Head of caudate nucleus (tissue), 42 donors: ENCODE measurements at regions not wholly inside any gene's neighbourhood (a gene's known extent, or its start where the extent isn't known, plus 50 kb on each side); places are given as distances from the start of the nearest gene placed in this dataset.
"Not testable (repeated sequence)": the region's sequence is repeated elsewhere in the genome, so short reads cannot be mapped to it uniquely, and the experiment has no call there.

Experiments used
- DNase-seq, 42 donors: peaks; one replicate each; pipeline versions ENCODE4 v3.0.0 to v3.0.0-alpha.2; 2020 to 2021; ENCODE audit warnings: mixed read lengths in 7 of 42
- intact Hi-C: fragments of 100-400 bp; cut with DNase I; formaldehyde crosslinking; loops from one replicate; pipeline ENCODE4 v1.15.0; 2022

DNA sequence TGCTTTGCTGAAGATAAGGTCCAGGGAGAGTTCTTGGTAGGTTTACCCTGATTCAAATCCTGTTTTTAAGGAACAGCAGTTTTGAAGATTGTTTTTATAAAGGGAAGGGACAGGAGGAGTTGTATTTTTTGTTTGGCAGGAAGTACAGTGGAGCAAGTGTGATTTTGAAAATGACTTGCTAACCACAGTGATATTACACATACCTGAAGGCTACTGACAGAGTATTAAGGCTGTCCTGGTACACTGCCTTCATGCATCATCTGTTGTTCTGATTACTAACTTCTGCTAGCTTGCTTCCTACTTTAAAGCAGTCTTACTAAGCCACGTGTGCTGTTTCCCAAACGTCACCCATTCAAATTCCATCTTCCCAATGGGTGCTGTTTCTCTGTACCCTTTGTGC is 559.5 kb upstream of the SGCD start:
- intact Hi-C loops: no loop called here
- no peak for DNase-seq

DNA sequence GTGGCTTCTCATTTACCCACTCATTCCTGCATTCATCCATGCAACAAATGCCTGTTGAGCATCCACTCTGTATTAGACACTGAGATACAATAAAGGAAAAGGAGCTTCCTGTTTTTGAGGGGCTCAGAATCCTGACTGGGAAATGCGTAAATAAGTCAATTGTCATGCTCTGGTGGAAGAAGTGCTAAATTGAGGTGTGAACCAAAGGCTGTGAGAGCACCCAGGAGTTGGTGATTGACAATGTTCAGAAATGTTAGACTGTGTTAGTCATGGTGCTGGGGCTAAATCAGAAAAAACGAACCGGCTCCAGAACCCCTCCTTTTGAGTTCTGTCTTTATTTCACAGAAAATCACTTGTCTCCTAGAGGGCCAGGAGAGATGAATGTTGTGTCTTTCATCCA is 558.6 kb upstream of the SGCD start:
- intact Hi-C loops: no loop called here
- no peak for DNase-seq

DNA sequence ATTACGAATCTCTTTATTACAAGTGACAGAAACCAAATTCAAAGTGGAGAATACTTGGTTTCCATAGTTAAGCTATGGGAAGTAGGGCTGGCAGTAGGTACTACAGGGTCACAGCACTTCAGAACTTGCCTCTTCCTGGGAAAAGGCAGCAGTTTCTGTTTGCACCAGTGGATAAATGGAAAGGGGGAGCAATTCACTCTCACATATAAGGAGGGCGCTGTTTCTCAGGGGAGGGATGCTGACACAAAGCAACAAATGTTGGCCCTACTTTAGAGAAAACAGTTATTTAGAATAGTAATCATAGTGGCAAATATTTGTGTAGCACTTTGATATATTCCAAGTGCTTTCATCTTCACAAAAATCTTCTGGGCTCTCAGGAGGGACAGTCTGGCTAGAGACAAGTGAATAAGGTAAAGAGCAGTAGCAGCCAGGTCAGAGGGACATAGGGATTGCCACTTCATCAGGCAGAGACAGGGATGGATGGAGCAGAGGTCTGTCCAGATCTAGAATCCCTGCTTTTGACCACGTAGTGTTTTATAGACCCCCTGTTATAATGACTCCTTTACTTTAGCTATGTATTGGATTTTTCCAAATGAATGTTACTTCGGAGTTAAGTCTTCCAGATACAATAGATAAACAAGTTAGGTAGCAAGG is 554.8 kb upstream of the SGCD start:
- no peak for DNase-seq
- intact Hi-C loops: no loop called here

DNA sequence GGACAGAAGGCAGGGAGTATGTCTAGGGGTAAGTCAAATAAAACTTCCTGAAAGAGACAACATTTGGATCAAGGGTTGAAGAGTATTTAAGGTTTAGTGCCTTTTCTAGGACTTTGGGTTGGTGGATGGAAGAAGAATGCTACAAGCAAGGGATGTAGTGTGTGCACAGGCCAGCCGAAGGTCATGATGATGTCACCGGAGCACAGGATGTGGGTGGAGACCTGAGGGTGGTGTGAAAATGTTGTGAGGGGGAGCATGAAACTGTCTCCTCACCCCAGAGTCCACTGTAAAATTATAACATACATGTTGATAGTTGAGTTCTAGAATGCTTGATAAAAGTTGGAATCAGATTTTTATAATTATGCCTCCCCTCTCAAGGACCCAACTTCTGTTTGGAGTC is 553.3 kb upstream of the SGCD start:
- no peak for DNase-seq
- intact Hi-C loops: no loop called here

DNA sequence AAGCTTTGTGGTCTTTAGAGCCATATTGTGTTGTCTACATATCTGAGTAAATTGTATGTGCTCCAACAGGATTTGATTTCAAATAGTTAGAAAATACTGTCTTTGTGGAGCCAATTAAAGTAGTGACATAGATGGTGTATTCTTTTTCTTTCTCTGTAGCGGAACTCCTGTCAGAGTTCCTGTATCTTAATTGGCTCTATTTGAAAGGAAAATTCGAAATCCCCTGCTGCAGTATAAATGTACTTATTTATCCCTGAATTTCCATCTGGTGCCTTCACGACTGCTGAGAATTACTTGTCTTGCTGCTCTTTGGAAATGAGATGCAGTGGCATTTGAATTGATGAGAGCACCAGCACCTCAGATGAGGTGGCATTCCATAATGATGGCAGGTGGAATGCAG is 546.7 kb upstream of the SGCD start:
- DNase-seq: no peak

DNA sequence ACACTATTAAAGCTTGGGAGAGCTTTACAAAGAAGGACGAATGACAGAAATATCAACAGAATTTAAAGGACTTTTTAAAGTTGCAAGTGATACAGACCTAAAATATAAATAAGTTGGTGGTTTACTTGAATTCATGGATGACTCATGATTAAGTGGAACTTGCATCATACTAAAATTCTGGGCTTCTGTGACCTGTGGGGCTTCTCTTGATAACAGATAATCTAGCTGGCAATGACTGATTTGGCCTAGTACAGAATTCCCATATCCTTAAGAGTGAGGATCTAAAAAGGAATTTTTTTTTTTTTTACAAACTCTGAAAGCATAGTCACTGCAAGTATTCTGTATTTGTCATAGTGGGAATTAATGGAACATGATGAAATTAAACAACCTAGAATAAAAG is 543.7 kb upstream of the SGCD start:
- intact Hi-C loops: no loop called here
- DNase-seq: no peak

More for the DNA sequence above, 546.7 kb upstream of the SGCD start:
- intact Hi-C loops: no loop called here

DNA sequence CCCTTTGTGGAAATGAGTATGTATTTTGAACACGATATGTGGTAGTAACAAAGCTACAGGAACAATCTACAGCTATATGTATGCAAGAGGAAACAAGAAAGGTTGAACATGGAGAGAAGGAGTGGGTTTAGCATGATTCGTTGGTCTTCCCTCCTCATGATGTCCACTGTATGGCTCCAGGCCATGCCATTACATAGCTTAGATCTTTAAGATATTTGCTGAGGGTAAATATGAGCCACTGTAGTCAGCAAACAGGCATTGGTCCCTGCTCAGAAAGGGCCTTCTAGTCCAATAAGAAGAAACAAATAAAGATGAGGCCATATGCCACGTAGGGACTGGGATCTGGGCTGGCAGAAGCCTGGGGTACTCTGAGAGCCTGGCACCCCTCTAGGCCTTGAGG is 543.2 kb upstream of the SGCD start:
- intact Hi-C loops: no loop called here
- no peak for DNase-seq

DNA sequence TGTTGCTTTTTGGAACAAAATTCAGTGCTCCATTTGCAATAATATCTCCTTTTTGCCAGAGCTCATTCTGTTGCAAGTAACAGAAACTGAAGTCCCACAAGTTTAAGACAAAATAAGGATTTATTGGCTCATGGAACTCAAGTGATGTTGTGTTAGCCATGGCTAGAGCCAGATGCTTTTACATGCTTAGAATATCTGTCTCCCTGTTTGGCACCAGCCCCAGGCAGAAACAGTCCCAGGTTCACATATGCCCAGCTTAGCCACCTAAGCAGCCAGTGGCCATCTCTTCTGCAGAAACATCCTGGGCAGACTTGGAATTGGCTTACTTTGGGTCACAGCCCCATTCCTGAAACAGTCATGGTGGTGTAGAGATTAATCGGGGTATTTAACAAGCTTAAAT is 540.9 kb upstream of the SGCD start:
- intact Hi-C loops: no loop called here
- no peak for DNase-seq

DNA sequence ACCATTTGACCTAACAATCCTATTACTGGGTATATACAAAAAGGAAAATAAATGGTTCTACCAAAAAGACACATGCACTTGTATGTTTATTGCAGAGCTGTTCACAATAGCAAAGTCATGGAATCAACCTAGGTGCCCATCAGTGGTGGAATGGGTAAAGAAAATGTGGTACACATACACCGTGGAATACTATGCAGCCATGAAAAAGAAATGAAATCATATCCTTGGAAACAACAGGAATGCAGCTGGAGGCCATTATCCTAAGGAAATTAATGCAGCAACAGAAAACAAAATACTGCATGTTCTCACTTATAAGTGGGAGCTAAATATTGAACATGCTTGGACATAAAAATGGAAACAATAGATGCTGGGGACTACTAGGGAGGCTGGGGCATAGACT is 534.1 kb upstream of the SGCD start:
- intact Hi-C loops: no loop called here
- DNase-seq: no peak

DNA sequence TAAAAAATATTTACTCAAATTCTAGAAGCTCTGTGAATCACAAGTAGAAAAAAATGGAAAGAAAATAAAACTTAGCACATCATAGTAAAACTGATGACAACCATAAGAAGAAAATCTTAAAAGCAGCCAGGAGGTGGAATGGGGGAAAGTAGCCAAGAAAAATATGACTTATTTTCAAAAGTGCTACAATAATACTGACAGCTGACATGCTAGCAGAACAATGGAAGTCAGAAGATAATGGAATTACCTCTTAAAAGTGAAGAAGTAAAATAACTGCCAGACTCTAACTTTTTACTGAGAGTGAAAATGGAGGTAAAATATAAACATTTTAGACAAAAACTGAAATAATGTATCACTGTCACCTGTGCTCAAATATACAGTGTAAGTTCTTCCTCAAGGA is 532.2 kb upstream of the SGCD start:
- no peak for DNase-seq
- intact Hi-C loops: no loop called here

DNA sequence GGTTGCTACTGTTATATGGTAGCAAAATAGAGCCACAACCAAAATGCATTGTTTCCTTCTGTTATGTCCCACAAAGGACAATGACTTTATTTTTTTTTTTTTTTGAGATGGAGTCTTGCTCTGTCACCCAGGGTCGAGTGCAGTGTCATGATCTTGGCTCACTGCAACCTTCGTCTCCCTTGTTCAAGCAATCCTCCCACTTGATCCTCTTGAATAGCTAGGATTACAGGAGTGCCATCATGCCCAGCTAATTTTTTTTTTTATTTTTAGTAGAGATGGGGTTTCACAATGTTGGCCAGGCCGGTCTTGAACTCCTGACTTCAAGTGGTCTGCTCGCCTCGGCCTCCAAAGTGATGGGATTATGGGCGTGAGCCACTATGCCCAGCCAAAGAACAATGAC is 527.7 kb upstream of the SGCD start:
- DNase-seq: no peak
- intact Hi-C loops: no loop called here

DNA sequence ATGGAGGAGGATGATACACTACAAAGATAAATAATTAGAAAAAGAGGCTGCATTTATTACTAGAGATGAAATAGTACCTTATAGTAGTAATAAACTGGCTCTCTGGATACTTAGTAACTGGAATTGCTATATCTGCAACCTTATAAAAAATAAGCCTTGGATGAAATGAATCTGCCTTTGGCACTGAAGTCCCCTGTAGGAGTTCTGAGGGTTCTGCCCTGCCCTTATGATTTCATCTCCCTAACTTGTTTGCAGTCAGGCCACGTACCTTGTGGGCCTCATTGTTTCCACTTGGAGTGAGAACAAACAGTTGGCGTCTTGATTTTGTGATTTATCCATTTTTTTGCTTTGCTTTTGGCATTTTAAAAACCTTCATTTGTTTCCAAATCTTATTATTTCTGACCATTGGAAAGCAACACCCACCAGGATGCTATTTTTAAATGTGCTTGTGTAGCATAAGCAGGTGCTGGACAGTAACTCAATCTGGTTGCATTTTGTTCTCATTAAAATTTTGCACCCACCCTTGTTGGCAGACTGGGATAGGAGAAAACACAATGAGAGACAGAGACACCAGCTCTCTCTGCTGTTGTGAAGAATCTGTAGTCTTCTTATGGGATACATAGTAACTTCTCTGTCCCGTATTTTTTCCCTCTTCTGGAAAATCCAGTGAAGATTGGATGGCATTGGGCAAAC is 518.9 kb upstream of the SGCD start:
- no peak for DNase-seq
- intact Hi-C loops: no loop called here

DNA sequence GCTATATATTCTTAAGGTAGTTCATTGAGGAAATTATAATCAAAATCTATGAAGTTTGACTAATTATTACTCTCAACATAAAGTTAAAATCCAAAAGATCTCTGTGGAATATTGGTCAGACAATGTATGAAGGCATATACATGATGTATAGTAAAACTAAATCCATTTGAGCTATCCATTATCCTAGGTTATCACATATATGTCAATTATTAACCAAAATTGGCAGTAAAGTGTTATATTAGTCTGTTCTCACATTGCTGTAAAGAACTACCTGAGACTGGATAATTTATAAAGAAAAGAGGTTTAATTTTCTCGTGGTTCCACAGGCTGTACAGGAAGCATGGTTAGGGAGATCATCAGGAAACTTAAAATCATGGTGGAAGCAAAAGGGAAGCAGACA is 511.7 kb upstream of the SGCD start:
- DNase-seq: no peak
- intact Hi-C loops: no loop called here

DNA sequence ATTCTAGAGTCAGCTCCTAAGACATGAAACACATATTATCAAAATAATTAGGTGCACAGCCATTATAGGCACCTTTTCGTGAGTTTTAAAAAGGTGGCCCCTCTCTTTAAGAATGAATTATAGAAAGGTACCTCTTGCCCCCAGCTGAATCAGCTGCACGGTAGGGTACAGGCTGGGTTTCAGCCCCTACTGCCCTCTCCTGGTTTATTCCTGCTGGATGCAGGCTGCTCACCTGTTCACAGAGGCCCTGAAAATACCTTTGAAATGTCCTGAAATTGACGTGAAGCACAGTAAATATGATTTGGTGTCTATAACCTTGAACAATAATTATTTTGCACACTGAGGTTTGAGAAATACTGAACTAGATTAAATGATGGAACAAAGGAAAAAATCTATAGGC is 504.8 kb upstream of the SGCD start:
- intact Hi-C loops: no loop called here
- DNase-seq: no peak

DNA sequence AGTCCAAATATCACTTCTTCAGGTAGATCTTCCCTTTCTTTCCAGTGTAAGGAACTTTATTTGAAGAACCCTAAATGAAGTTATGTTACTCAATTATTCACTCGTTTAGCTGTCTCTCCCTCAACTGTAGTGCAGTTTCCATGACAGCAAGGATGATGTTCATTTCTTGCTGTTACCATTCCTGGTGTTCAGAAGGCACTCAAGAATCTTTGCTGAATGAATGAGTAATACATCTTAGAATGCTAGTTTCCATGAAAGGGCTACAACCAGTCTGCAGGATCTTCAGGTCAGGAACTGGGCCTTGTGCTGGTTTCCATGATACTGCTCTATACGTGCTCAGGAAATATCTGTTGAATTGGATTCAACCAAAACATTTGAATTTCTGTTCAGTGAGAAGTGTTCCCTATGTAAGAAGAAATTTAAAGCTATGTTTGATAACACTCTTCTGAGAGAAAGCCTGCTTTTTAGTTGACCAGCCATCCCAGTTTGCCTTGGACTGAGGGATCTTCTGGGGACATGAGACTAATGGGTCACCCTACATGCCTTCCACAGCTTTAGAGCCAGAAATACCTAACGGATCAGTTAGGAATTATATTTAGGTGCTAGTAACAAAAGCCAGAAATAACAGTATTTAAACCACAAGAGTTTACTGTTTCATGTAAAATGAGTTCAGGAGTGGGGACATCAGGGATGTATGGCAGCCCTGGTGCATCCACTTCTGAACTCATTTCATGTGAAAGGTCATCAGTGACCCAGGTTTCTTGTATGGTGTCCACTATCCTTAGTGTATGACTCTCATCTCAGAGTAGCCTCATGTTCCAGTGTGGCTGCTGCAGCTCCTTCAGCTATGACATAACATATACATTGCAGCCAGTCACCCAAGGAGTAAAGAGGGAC is 500.1 kb upstream of the SGCD start:
- DNase-seq: peak in 2 of 42 donors; percentile 3 to 39
- intact Hi-C loops: no loop called here

DNA sequence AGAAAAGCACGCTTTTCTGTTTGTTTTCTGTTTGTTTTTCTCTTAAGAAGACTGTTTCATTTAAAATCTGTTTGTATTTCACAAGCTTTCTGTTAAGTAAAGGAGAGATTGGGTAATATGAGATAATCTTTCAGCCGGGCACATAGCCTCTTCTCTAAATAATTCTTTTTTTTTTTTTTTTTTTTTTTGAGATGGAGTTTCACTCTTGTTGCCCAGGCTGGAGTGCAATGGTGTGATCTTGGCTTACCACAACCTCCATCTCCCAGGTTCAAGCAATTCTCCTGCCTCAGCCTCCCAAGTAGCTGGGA is 499.5 kb upstream of the SGCD start:
- DNase-seq, intact Hi-C loops: not testable (repeated sequence)

DNA sequence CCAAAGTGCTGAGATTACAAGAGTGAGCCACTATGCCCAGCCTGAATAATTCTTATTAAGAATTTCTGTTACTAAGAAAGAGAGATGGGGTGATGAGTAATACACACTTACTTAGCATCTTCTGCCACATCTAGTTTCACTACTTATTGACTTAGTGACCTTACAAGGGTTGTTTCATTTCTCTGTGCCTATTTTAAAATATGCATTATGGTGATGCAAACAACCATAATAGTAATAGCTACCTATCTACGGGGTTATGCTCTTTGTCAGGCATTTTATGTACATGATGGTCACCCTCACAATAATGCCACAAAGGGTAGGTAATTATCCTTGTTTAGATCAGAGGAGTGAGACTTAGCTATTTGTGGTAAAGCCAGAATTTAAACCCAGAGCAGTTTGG is 499.0 kb upstream of the SGCD start:
- DNase-seq: no peak
- intact Hi-C loops: no loop called here

DNA sequence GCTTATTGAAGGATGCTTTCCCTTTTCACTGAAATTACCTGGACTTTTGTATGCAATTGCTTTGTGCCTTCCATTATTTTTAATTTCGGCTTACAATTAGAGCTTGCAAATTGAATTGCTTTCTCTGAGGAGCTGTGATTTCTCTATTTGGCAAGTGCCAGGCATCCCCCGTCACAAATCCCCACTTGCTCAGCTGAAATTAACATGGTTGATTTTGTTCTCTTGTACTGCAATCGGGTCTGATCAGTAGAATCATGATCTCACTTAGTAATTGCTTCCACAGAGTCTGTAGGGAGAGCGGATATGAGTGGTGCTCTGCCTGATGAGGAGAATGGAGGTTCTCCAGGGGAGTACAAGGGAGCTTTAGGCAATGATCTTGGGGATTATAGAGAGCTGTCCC is 495.5 kb upstream of the SGCD start:
- intact Hi-C loops: no loop called here
- DNase-seq: no peak

DNA sequence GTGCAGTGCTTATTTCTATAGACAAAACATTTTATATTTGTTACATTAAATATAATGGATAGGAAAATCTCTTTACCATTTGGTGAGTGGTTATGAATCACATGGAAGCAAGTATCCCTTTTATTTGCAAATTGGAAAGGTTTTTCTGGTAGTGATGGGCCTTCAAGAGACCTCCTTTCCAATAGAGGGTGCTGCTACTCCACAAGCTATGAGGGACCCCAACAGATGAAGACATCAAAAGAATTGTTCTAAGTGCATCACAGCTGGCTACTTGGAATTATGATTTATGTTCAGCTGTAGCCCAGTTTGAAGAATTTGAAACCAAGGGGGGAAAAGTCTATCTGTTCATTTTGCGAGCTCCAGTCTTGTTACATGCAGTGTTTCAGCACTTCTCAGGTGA is 493.7 kb upstream of the SGCD start:
- DNase-seq: no peak
- intact Hi-C loops: no loop called here

DNA sequence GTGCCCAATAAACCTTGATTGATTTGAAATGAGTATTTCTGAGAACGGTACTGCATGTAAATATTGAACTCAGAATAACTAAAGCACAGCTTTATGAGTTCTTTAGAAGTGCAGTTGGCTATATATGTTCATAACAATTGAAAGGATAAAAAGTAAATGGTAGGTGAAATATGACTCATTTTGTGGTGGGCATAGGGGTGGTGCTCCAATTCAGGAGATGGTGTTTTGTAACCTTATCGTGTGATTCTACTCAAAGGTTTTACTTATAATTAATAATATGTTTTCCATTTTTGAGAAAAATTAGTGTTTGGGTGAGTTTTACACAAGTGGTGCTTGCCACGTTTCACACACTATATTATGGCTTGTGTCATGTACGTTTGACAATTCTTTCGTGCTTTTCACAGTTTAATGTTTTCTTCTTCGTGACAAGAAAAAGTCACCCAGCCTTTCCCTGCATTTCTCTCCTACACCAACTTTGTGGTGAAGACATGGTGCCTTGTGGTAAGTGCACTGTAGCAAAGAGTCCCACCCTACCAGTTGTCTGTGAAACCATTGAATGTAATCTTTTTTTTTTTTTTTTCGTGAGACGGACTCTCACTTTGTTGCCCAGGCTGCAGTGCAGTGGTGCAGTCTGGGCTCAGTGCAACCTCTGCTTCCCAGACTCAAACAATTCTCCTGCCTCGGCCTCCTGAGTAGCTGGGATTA is 492.5 kb upstream of the SGCD start:
- no peak for DNase-seq
- intact Hi-C loops: no loop called here
